BE2C (cell line): ENCODE measurements at regions not wholly inside any gene's neighbourhood (a gene's known extent, or its start where the extent isn't known, plus 50 kb on each side); places are given as distances from the start of the nearest gene placed in this dataset.
"Not testable (repeated sequence)": the region's sequence is repeated elsewhere in the genome, so short reads cannot be mapped to it uniquely, and the experiment has no call there.

ENCODE experiments used
- DNase-seq: peaks from one replicate; pipeline ENCODE4 v3.0.0-alpha.2; 2020
- H3K27me3 ChIP-seq: fragments of 250-450 bp; sonication (Bioruptor Pico); 2 replicates; pipeline ENCODE4 v1.5.1; 2020; ENCODE audit warnings: mild to moderate bottlenecking
- H3K36me3 ChIP-seq: fragments of 250-450 bp; sonication (Bioruptor Pico); 2 replicates; pipeline ENCODE4 v1.5.1; 2020; ENCODE audit warnings: mild to moderate bottlenecking
- H3K4me1 ChIP-seq: fragments of 250-450 bp; sonication (Bioruptor Pico); 2 replicates; pipeline ENCODE4 v1.5.1; 2020
- H3K4me3 ChIP-seq: 2 replicates; pipeline ENCODE4 v1.5.1; 2011; ENCODE audit warnings: low read depth, low read length
- H3K9me3 ChIP-seq: fragments of 250-450 bp; sonication (Bioruptor Pico); 2 replicates; pipeline ENCODE4 v1.5.1; 2020
- CTCF ChIP-seq: IDR thresholded peaks from 2 replicates; pipeline ENCODE4 v1.5.1; 2012; ENCODE audit warnings: mild to moderate bottlenecking, low read depth, low read length

- Histone ChIP-seq H3K36me3 (no peaks in the 10 kb centered on the region), H3K27me3 (no peaks in the 10 kb centered on the region), H3K4me1 (no peaks in the 10 kb centered on the region), H3K4me3 (no peak overlapping the region), H3K9me3 (no peaks in the 10 kb centered on the region)
- no peak for DNase-seq
- TF ChIP-seq CTCF: no peak
These were observed 215.9 kb downstream of the EXOC5 start for GRCh38 chr14:57052705-57053302.

GRCh38 chr14:57051633-57052032 lies 217.1 kb downstream of the EXOC5 start:
- Histone ChIP-seq H3K4me1 (no peaks in the 10 kb centered on the region), H3K36me3 (no peaks in the 10 kb centered on the region), H3K9me3 (no peaks in the 10 kb centered on the region), H3K4me3 (no peak overlapping the region), H3K27me3 (no peaks in the 10 kb centered on the region)
- DNase-seq: no peak
- no peak for TF ChIP-seq CTCF

- no peak for TF ChIP-seq CTCF
- Histone ChIP-seq H3K4me1 (no peaks in the 10 kb centered on the region), H3K27me3 (0 out of 2 replicates have a peak, but pooled peaks cover 2% of the 10 kb centered on the region), H3K4me3 (no peak overlapping the region), H3K36me3 (no peaks in the 10 kb centered on the region), H3K9me3 (no peaks in the 10 kb centered on the region)
- DNase-seq: no peak
These were observed 218.9 kb downstream of the EXOC5 start for GRCh38 chr14:57049848-57050247.

- TF ChIP-seq CTCF: no peak
- H3K27me3 ChIP-seq: 0 out of 2 replicates have a peak, but pooled peaks cover 3% of the 10 kb centered on the region
- no peak for DNase-seq
These were observed 222.5 kb downstream of the EXOC5 start for GRCh38 chr14:57046175-57046574.

GRCh38 chr14:57044101-57044973 lies 224.4 kb downstream of the EXOC5 start:
- not testable (repeated sequence) for H3K9me3 ChIP-seq, H3K36me3 ChIP-seq, DNase-seq, H3K4me3 ChIP-seq, H3K4me1 ChIP-seq, H3K27me3 ChIP-seq

More at GRCh38 chr14:57046175-57046574, 222.5 kb downstream of the EXOC5 start:
- Histone ChIP-seq H3K36me3 (no peaks in the 10 kb centered on the region), H3K4me1 (no peaks in the 10 kb centered on the region), H3K9me3 (no peaks in the 10 kb centered on the region), H3K4me3 (no peak overlapping the region)

- H3K4me3 ChIP-seq: no peak overlapping the region
- 0 out of 2 replicates have a peak, but pooled peaks cover 3% of the 10 kb centered on the region for H3K27me3 ChIP-seq
- H3K36me3 ChIP-seq: no peaks in the 10 kb centered on the region
- H3K9me3 ChIP-seq: no peaks in the 10 kb centered on the region
- DNase-seq: no peak
- TF ChIP-seq CTCF: no peak
- H3K4me1 ChIP-seq: no peaks in the 10 kb centered on the region
These were observed 228.4 kb upstream of the OTX2 start for GRCh38 chr14:57038689-57039088.
